ENCODE measurements at regions not wholly inside any gene's neighbourhood (a gene's known extent, or its start where the extent isn't known, plus 50 kb on each side); places are given as distances from the start of the nearest gene placed in this dataset.

DNA sequence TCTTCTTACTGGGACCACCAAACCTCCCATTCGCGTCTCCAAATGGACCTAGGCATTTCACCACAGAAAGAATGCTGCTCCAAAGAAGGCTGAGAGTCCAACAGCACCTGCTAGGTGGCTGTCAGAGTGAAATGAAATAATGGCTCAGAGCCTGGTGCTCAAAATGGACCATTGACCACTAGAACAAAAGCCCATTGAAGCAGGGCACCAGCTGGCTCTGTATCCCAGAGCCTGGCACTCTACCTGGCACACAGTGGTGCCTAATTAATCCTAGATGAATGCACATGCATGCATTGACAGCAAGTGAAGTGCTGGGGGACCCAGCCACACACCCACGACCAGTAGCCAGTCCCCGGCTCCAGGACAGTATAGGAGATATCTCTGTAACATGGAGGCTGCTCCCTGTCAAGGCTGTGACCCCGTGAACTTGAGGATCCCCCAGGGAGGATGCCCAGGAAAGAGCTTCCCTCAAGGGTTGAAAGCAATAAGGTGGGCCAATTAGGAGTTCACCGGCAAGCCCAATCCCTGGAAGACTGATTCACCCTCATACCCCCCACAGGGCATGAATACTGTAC is 261.3 kb downstream of the TNS1 start:
- Histone ChIP-seq H4K20me1 (ENCODE audit: insufficient read depth, low read length) (peaks cover 3% of the 10 kb centered on the region), H3K79me2 (ENCODE audit: insufficient read depth, low read length) (no peaks in the 10 kb centered on the region), H2AFZ (ENCODE audit: low read depth, low read length) (no peak overlapping the region), H3K9ac (ENCODE audit: low read length) (no peak overlapping the region), H3K27ac (ENCODE audit: low read depth, low read length) (no peak overlapping the region), H3K27me3 (ENCODE audit: insufficient read depth, low read length) (no peaks in the 10 kb centered on the region), H3K4me2 (ENCODE audit: low read length) (no peak overlapping the region), H3K4me3 (ENCODE audit: insufficient read depth, low read depth, low read length) (no peak overlapping the region), H3K9me3 (ENCODE audit: insufficient read depth, low read depth, low read length) (no peaks in the 10 kb centered on the region), H3K36me3 (ENCODE audit: insufficient read depth, low read length) (no peaks in the 10 kb centered on the region), H3K4me1 (ENCODE audit: insufficient read depth, low read length) (no peaks in the 10 kb centered on the region)
- Mint-ChIP-seq H3K4me3 (ENCODE audit: unreplicated experiment) (no peak overlapping the region), H3K27me3 (ENCODE audit: low read depth, unreplicated experiment) (no peaks in the 10 kb centered on the region), H3K36me3 (ENCODE audit: low read depth, unreplicated experiment) (peaks cover 37% of the 10 kb centered on the region), H3K9me3 (ENCODE audit: unreplicated experiment) (peaks cover 2% of the 10 kb centered on the region), H3K27ac (ENCODE audit: unreplicated experiment) (no peak overlapping the region), H3K4me1 (ENCODE audit: low read depth, unreplicated experiment) (peaks cover 13% of the 10 kb centered on the region)
- TF ChIP-seq, protein P1, sequence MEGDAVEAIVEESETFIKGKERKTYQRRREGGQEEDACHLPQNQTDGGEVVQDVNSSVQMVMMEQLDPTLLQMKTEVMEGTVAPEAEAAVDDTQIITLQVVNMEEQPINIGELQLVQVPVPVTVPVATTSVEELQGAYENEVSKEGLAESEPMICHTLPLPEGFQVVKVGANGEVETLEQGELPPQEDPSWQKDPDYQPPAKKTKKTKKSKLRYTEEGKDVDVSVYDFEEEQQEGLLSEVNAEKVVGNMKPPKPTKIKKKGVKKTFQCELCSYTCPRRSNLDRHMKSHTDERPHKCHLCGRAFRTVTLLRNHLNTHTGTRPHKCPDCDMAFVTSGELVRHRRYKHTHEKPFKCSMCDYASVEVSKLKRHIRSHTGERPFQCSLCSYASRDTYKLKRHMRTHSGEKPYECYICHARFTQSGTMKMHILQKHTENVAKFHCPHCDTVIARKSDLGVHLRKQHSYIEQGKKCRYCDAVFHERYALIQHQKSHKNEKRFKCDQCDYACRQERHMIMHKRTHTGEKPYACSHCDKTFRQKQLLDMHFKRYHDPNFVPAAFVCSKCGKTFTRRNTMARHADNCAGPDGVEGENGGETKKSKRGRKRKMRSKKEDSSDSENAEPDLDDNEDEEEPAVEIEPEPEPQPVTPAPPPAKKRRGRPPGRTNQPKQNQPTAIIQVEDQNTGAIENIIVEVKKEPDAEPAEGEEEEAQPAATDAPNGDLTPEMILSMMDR (IDR thresholded peaks at IDR 0.05; ENCODE audit: insufficient read depth, low read depth, low read length) = no peak
- no peak for TF ChIP-seq EZH2 (IDR thresholded peaks at IDR 0.05; ENCODE audit: insufficient read depth, low read length)
- DNase-seq (ENCODE audit: low read depth) (no peak), FAIRE-seq (no peak)

DNA sequence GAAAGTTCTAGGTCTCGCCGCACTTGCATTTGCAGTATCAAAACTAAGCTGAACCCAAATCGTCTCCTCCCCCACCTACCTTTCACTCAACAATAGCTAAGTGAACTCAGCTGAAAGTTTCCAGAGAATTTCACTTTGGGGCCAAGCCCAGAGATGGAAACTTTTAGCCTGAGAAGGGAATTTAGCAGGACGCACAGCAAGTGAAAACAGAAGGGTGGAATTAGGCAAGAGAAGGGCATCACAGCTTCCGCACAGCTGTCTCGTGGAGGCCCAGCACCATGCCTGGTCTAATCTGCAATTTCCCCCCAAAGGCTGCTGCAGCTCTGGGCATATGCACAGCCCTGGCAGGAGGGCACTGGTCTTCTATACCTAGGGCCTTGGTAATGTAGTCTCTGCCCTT is 262.0 kb downstream of the TNS1 start:
- no peaks in the 10 kb centered on the region for H3K36me3 ChIP-seq (ENCODE audit: insufficient read depth, low read length)
- Mint-ChIP-seq H3K27me3 (ENCODE audit: low read depth, unreplicated experiment) (no peaks in the 10 kb centered on the region), H3K4me3 (ENCODE audit: unreplicated experiment) (no peak overlapping the region), H3K4me1 (ENCODE audit: low read depth, unreplicated experiment) (peaks cover 12% of the 10 kb centered on the region), H3K36me3 (ENCODE audit: low read depth, unreplicated experiment) (peaks cover 38% of the 10 kb centered on the region), H3K27ac (ENCODE audit: unreplicated experiment) (no peak overlapping the region), H3K9me3 (ENCODE audit: unreplicated experiment) (peaks cover 2% of the 10 kb centered on the region)
- no peak overlapping the region for H3K9ac ChIP-seq (ENCODE audit: low read length)
- H3K4me1 ChIP-seq (ENCODE audit: insufficient read depth, low read length) = no peaks in the 10 kb centered on the region
- H2AFZ ChIP-seq (ENCODE audit: low read depth, low read length) = no peak overlapping the region
- no peaks in the 10 kb centered on the region for H3K27me3 ChIP-seq (ENCODE audit: insufficient read depth, low read length)
- no peaks in the 10 kb centered on the region for H3K9me3 ChIP-seq (ENCODE audit: insufficient read depth, low read depth, low read length)
- no peak overlapping the region for H3K4me2 ChIP-seq (ENCODE audit: low read length)
- FAIRE-seq = no peak
- H3K27ac ChIP-seq (ENCODE audit: low read depth, low read length) = no peak overlapping the region
- H4K20me1 ChIP-seq (ENCODE audit: insufficient read depth, low read length) = peaks cover 3% of the 10 kb centered on the region
- H3K79me2 ChIP-seq (ENCODE audit: insufficient read depth, low read length) = no peaks in the 10 kb centered on the region
- DNase-seq (ENCODE audit: low read depth) = no peak
- no peak overlapping the region for H3K4me3 ChIP-seq (ENCODE audit: insufficient read depth, low read depth, low read length)
- TF ChIP-seq EZH2 (IDR thresholded peaks at IDR 0.05; ENCODE audit: insufficient read depth, low read length) = no peak
- TF ChIP-seq, protein P1 (IDR thresholded peaks at IDR 0.05; ENCODE audit: insufficient read depth, low read depth, low read length) = no peak

DNA sequence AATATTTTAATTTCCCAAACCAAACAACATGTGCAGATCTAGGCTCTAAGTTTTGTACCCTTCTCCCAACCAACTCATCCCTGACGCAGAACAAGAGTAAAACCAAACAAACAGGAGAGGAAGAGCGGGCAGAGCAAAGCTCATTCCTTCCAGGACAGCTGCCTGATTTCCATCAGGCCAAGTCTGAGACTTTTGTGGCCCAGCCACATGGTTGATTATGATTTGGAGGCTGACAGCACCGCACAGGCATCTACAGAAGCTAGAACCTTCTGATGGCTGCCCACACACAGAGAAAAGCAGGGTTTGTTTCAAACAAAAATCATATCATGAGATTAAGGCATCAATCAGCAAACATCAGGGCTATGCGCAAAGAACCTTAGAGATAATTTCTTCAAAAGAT is 262.6 kb downstream of the TNS1 start:
- no peak overlapping the region for H2AFZ ChIP-seq (ENCODE audit: low read depth, low read length)
- Mint-ChIP-seq H3K27me3 (ENCODE audit: low read depth, unreplicated experiment) (no peaks in the 10 kb centered on the region), H3K27ac (ENCODE audit: unreplicated experiment) (no peak overlapping the region), H3K4me1 (ENCODE audit: low read depth, unreplicated experiment) (peaks cover 12% of the 10 kb centered on the region), H3K36me3 (ENCODE audit: low read depth, unreplicated experiment) (peaks cover 40% of the 10 kb centered on the region), H3K9me3 (ENCODE audit: unreplicated experiment) (peaks cover 4% of the 10 kb centered on the region), H3K4me3 (ENCODE audit: unreplicated experiment) (no peak overlapping the region)
- H3K4me1 ChIP-seq (ENCODE audit: insufficient read depth, low read length) = no peaks in the 10 kb centered on the region
- peaks cover 3% of the 10 kb centered on the region for H4K20me1 ChIP-seq (ENCODE audit: insufficient read depth, low read length)
- FAIRE-seq (no peak), DNase-seq (ENCODE audit: low read depth) (no peak)
- H3K27me3 ChIP-seq (ENCODE audit: insufficient read depth, low read length) = no peaks in the 10 kb centered on the region
- H3K36me3 ChIP-seq (ENCODE audit: insufficient read depth, low read length) = no peaks in the 10 kb centered on the region
- H3K4me2 ChIP-seq (ENCODE audit: low read length) = no peak overlapping the region
- no peaks in the 10 kb centered on the region for H3K79me2 ChIP-seq (ENCODE audit: insufficient read depth, low read length)
- no peak overlapping the region for H3K9ac ChIP-seq (ENCODE audit: low read length)
- no peak for TF ChIP-seq EZH2 (IDR thresholded peaks at IDR 0.05; ENCODE audit: insufficient read depth, low read length)
- TF ChIP-seq, protein P1 (IDR thresholded peaks at IDR 0.05; ENCODE audit: insufficient read depth, low read depth, low read length) = no peak
- no peak overlapping the region for H3K4me3 ChIP-seq (ENCODE audit: insufficient read depth, low read depth, low read length)
- no peaks in the 10 kb centered on the region for H3K9me3 ChIP-seq (ENCODE audit: insufficient read depth, low read depth, low read length)
- no peak overlapping the region for H3K27ac ChIP-seq (ENCODE audit: low read depth, low read length)
